DND-41 (cell line): ENCODE measurements at regions not wholly inside any gene's neighbourhood (a gene's known extent, or its start where the extent isn't known, plus 50 kb on each side); places are given as distances from the start of the nearest gene placed in this dataset.

Experiments
- EZH2 ChIP-seq: IDR thresholded peaks from 3 replicates; pipeline ENCODE4 v1.6.1; 2012; ENCODE audit warnings: borderline replicate concordance, low read depth, mild to moderate bottlenecking, moderate library complexity, low read length, inconsistent platforms; ENCODE audit not compliant: severe bottlenecking
- TF ChIP-seq, protein P1 (sequence below): IDR thresholded peaks from 2 replicates; pipeline ENCODE4 v1.5.1; 2012; ENCODE audit warnings: borderline replicate concordance, low read length, moderate library complexity, mild to moderate bottlenecking; ENCODE audit not compliant: poor library complexity, severe bottlenecking; ENCODE audit errors: extremely low read depth

DNA sequence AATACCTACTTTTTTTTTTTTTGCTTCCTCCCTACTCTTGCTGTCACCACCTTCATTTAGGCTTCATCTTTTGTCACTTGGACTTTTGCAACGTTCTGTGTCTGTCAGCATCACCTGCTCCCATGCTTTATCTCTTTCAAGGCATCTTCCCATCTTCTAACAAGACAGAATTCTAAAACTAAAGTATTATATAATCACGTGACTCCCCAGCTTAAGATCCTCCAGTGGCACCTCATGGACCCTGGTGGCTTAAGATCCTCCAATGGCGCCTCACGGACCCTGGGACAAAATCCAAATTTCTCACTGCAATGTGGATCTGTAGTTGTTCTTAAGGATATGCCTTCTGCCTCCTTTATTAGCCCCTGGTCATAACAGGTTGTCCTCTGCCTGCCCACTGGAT, 248.2 kb upstream of the SORL1-AS1 start:
- TF ChIP-seq, protein P1, sequence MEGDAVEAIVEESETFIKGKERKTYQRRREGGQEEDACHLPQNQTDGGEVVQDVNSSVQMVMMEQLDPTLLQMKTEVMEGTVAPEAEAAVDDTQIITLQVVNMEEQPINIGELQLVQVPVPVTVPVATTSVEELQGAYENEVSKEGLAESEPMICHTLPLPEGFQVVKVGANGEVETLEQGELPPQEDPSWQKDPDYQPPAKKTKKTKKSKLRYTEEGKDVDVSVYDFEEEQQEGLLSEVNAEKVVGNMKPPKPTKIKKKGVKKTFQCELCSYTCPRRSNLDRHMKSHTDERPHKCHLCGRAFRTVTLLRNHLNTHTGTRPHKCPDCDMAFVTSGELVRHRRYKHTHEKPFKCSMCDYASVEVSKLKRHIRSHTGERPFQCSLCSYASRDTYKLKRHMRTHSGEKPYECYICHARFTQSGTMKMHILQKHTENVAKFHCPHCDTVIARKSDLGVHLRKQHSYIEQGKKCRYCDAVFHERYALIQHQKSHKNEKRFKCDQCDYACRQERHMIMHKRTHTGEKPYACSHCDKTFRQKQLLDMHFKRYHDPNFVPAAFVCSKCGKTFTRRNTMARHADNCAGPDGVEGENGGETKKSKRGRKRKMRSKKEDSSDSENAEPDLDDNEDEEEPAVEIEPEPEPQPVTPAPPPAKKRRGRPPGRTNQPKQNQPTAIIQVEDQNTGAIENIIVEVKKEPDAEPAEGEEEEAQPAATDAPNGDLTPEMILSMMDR: no peak
- no peak for TF ChIP-seq EZH2
